GM18909 (cell line): ENCODE measurements at regions not wholly inside any gene's neighbourhood (a gene's known extent, or its start where the extent isn't known, plus 50 kb on each side); places are given as distances from the start of the nearest gene placed in this dataset.

Experiments used
- ATAC-seq: cut with Tn5 transposase; IDR thresholded peaks from one replicate; pipeline ENCODE4 v1.9.1; 2021; ENCODE audit warnings: mild to moderate bottlenecking; ENCODE audit not compliant: unreplicated experiment, poor library complexity

DNA sequence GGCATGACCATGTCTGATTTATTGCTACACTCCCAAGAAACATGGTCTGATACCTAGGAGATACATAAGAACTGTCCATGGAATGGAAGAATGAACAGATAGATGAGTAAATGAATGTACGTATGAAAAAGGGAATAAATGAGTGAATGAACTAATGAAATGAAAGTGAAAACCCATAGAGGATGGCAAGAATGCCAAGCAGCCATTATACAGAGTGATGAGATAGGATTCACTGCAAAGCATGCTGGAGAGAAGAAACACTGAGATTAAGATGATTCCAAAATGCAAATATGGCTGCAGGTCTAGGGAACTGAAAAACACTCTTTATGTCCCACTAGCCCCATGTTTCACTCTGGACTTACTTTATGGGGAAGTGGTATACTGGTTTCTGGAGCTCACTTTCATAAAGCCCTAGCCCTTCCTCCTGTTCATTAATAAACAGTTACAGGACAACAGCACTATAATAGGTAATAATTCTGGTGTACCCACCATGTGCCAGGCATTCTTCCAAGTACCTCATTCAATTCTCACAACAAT, 170.3 kb upstream of the RAD23B start:
- peak; percentile 87 for ATAC-seq

DNA sequence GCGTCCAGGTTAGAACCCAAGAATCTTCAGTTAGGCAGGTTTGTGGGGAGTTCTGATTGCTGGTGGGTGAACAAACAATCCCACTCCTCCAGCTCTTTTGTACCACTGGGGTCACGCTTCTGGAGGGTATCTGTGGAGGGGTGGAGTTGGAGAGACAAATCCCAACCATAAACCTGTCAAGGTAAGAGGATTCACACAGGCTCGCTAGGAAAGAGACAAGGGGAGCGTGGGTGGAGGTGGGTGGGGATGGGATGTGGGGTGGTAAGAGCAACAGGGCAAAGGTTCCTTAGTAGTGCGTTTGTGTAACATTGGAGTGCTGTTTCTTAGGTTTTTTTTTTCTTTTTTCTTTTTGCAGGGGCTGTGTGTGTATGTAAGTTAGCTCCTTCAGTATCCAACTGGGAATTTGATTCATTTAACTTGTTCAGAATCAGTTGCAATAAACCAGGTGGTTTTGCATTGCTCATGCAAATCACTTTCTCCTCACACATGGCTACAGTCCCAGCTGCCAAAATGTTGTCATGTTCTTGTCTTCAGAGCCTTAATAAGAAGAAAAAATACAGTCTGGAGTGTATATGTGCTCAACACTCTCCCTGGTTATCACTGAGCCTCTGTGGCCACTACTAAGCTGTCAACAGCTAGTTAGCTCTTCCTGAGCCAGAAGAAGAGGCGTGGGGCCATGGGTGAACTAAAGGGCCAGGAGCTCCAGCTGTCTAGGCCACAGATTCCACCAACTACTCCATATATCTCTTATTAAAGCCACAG, 164.0 kb upstream of the RAD23B start:
- no peak for ATAC-seq

DNA sequence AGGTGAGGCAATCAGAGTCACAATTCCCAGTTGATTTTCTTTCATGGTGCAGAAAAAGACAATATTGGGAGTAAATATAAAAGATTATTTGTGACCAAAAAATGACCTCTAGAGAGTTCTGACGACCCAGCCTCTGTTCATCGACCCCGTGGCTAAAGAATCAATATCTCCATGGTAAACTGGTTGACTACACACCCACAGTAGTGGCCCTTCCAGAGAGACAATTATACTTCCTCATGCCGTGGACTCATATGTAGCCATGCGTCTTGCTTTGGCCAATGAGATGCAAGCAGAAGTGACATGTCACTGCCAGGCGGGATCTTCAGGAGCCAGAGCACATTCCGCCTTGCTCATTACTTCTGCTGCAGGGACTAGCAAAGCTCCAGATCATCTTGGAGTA, 163.3 kb upstream of the RAD23B start:
- ATAC-seq = no peak

DNA sequence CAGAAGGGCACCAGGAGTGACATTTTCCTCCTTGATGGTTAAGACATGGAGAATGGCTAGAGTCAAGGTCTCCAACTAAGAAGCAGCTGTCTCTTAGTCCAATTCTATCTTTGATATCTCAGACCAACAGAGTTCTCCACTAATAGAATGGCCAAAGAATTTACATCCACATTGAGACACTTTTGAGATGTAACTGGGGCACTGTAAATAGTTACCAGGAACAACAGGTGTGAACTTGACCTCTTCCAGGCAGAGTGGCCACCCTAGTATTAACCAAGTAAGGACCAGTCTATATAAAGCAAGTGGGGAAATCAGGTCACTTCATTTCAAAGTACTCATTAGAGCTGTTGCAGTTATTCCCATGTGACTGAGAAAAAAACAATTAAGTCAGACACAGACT, 159.7 kb upstream of the RAD23B start:
- no peak for ATAC-seq

DNA sequence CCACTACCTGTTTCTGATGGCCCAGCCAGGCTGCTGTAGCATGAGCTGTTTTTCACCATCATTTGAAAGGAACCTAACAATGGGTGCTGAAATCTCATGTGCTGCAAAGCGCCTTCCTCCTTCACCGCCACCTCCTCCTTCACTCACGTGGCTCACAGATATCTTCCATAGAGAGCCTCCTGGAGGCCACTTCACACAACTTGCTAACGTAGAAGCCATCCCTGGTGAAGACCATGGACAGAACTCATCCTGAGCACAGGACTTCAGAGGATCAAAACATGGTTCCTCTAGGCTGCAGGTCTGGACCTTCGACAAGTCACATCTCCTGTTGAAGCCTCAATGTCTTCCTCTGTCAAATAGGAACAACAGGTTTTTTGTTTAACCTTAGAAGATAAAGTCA, 155.5 kb upstream of the RAD23B start:
- ATAC-seq = no peak

DNA sequence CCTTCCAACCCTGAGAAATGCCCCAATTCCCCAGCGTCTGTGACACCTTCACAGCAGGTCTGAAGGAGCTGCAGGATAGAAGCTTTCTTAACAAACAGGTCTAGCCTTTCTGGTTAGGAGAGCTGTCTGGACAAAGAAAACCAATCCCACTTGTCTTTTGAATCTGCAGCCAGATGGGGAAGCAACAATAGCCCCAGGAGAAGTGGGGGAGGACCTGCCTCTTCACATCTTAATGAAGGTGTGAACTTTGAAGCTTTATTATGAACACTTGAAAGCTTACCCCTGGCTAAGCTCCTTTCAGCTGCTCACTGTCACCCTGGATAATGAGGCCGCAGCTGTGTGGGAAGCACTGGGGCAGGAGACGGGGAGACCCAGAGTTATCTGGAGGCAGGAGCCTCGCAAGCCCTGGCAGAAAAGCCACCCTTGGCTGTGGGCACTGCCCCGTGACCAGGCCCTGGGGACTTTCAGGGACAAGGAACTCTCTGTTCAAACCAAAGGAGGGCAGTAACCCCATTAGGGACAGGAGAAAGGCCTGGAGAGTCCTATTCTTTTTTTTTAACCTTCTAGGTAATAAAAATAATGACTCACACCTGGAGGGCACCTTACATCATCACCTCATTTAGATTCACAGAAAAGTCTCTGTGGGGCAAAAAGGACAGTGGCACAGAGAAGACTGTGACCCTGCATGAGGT, 151.8 kb upstream of the RAD23B start:
- ATAC-seq = no peak

DNA sequence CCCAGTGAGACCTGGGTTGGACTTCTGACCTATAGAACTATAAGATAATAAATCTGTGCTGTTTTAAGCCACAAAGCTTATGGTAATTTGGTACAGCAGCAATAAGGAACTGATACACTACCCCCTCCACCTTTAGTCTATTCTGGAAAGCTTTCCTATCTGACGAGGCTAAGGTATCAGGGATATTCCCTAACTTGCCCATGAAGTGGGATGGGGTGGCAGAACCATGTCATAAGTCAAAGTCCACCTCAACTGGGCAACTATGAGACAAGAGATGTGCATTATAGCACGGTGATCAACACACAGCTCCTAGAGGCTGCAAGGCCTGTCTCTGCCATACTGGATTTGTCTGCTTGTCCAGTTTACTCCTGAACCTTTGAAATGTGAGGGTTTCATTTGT, 146.8 kb upstream of the RAD23B start:
- ATAC-seq = no peak

DNA sequence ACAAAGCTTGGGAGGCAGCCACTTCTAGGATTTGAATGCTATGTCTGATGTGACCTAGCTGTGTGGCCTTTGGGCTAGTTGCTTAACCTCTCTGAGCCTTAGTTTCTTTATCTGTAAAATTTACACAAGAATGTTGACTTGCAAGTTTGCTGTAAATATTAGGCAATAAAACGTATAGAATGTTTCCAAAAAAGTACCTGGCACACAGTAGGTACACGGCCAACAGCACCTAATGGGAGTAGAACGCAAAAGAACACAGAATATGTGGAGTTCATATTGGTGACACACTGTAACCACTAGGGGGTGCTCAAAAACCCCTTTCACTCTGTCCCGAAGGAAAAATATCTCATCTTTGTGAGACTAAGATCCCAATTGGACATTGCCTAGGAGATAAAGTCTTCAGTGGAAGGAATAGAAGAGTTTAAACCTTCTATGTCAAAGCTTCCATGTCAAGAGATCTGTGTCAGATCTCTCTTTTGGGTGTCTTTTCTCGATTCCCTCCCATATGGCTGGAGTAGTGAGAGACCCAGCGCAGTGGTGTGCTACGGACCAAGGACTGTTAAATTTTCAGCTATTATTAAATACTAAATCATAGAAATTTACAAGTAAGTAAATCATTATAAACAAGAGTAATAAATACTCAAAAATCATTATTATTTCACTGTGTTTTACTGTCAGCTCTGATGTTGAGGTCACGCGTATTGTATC, 145.4 kb upstream of the RAD23B start:
- no peak for ATAC-seq

DNA sequence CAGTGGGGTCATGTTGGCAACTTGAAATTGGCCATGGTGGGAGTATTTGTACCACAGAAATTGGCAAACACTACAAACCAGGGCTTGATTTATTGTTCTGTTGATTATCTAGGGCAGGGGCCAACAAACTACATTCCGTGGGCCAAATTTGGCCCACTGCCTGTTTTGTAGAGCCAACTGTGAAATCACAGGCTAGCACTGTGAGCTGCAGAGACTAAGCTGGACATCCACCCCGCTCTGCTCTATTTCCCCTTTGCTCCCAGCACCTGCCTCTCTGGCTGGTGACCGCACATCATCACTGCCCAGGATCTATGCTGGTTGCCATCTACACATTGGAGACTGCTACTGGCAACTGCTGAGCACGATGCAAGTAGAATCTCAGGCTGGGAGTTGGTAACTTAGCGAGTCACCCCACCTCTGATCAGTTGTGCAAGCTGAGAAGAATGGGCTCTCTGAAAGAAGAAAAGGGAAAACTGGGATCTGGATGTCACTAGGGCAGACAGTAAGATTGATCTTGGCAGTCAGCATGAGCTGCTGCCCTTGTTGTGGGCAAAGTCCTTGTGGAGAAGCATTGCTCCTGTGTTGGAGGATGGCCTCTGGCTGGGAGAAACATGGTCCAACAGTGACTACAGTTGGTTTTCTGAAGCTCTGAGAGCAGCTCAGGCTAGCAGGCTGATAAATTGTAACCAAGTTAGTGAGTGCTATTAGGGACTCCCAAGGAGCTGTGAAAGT, 144.7 kb upstream of the RAD23B start:
- no peak for ATAC-seq

DNA sequence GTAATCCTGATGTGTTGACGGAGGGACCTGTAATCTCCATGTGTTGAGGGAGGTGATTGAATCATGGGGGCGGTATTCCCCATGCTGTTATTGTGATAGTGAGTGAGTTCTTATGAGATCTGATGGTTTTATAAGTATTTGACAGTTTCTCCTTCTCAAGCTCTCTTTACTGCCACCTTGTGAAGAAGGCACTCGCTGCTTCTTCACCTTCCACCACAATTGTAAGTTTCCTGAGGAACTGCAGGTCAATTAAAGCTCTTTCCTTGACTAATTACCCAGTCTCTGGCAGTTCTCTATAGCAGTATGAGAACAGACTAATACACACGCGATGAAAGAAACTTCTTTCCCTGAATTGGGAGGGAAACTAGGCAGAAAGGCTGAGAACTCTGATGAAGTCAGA, 141.1 kb upstream of the RAD23B start:
- ATAC-seq = no peak

DNA sequence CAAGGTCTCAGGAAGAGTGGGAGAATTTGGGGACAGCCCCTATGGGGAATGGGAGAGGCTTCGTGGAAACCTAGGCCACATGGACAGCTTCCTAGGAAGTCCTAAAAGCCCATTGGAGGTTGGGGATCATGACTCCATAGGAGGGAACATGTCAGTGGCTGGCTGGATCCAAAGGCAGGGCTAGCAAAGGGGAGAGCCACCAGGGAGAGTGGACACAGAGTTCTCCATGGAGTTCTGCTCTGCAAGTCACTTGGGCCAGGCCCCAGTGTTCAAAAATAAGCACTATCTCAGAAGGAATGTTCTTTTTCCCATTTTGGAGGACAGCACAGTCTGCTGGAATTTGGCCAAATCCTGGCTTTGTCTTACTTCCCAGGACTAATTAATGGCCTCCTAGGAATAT, 140.6 kb upstream of the RAD23B start:
- no peak for ATAC-seq

DNA sequence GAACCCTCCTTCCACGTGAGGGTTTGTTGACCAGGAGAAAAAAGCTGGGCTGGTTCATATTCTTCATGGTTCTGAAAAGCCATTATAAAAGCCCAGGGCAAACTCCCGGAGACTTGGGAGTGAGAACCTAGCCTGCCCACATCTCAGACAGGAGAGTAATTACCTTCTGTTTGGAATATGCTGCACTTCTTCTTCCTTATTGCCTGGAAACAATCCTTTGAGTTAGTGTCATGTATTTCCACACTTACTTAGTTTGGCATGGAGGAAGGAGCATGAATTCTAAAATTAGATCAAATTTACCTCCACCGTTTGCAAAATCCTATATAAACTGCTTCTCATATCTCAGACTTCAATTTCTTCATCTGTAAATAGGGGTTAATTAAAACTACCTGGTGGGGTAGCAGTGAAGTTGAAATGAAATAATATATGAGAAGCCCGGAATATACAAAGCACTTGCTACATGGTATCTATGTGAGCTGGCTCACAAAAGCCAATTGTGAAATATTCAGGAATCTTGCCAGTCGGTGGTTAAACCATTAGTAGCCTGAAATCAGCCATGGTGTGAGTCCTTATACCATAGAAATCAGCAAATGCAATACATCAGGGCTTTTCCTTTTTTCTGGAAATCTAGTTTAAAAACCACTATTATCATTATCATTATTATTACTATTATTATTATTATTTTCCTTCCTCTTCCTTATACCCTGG, 140.0 kb upstream of the RAD23B start:
- ATAC-seq = no peak

DNA sequence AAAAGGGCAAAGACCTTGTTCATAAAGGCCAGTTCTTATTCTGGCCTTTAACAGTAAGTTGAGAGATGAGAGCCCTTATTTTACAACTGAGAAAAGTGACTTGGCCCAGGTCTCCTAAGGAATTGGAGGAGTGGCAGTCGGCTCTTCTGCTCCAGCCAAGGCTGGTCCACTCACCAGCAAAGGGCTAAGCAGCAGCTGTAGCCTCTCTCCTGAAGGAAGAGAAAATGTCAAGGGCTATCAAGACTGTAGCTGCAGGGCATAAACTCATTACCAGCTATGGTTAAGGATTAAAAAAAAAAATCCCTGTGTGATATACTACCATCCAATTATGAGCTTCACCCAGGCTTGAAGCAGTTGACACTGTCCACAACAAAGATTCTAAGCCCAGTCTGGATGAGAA, 138.6 kb upstream of the RAD23B start:
- ATAC-seq = no peak

DNA sequence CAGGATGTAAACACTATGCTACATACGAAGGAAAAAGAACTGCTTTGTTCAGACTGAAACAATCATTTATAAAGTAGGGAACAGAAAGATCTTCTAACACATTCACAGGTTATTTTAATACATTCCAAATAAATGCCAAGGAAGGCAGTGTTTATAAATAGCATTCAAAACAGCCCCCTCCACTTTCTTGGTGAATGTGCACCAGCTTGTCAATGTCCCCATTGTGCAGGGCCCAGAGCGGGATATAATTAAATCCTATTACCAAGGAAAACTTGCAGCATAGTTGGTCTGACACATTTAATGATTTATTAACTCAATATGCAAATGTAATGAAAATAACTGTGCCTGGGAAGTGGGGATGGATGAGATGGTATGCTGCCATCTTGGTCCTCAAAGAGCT, 135.9 kb upstream of the RAD23B start:
- ATAC-seq = no peak

DNA sequence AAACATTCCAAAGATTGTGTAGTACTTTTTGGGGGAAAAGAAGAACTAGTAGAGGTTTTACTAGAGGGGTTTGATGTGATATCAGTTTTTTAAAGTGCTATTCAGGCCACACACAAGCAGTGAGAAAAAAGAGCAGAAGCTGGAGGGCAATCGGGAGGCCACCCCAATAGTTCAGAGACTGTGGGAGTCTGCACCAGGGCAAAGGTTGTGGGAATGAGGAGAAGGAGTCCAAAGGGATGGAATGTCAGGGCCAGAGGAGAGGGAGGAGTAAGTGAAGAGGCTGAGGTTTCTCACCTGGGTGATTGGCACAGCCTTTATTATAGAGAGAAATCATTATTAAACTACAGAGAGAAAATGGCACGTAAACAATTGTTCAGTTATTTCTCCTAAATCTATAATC, 134.9 kb upstream of the RAD23B start:
- ATAC-seq = no peak

DNA sequence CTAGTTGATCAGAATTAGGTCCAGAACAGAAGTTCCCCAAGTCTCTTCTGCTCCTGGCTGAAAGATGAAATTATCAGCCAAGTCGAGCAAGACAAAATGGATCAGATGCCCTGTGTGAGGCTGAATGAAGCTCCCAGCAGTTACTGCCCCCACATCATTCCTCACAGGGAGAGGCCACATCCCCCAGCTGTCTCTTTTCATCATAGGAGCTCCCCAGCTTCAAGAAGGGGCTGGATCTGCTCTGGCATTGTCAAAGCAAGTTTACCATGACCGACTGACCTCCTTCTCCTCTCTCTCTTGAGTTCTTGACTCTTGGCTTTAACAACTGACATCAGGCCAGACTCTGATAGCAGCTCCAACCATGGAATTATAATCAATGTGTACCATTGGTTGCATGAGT, 133.3 kb upstream of the RAD23B start:
- no peak for ATAC-seq

DNA sequence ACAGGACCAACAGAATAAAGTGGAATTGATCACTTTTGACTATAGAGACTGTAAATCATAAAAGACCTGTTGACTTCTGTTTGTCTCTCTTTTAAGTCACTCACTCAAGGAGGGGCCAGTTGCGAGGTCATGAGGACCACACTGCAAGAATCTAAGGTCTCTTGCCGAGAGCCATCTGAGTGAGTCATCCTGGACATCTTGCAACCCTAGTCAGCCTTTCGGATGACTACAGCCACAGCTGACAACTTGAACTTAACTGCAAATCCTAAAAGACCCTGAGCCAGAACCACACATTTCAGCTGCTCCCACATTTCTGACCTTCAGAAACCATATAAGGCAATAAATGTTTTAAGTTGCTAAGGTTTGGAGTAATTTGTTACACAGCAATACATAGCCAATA, 129.7 kb upstream of the RAD23B start:
- no peak for ATAC-seq

DNA sequence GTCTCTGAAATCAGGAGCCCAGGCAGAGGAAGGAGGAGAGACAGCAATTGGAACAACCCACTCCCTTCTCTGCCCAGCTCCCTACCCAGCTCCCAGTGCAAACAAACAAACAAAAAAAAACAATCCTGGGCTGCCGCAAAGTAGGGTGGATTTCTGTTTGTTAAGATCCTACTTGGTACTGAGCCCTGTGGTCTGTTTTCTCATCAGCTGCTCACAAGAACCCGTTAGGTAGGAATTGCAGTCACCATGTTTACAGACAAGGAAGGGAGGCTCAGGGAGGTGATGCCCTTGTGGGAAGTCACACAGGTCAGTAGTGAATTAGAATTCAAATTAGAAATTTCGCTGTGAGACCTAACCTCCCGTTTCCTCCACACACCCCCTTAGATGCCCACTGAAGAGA, 128.8 kb upstream of the RAD23B start:
- no peak for ATAC-seq

DNA sequence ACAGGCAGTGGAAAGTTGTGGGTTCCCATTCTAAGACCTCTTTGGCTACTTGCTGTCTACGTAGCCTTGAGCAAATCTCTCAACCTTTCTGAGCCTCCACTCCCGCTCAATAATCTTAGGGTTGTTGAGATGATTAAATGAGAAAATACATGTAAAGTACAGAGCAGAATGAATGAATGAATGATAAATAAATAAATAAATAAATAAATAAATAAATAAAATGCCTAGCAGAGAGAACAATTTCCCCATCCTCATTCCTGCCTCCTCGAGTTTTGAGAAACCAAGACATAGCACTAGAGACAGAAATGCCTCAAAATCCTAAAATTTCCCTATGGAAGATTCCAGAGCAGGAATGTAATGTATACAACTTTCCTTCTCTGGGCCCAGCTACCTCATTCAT, 128.3 kb upstream of the RAD23B start:
- ATAC-seq = no peak

DNA sequence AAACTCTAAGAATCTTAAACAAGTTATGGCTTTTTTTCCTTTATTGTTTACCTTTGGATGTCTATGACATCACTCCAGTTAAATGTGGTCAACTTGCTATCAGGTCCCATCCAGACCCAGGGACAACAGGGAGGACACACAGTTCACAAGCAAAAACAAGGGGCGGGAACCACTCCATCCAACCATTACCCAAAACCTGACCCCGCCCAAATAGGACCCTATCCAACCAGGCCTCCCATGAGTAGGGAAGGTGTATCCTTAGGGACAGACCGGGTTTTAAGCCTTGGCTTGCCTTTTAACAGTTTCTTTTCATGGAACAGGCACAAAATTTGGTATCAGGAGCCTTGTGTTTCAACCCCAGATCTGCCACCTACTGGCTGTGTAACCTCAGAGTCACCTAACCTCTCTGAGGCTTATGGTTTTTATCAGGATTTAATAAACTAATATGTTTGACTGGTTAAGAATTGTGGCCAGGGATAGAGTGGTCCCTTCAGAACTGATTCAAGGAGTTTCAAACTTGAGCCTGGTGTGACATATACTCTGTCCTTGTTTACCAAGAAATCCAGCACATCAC, 127.7 kb upstream of the RAD23B start:
- no peak for ATAC-seq
